ENCODE measurements at regions not wholly inside any gene's neighbourhood (a gene's known extent, or its start where the extent isn't known, plus 50 kb on each side); places are given as distances from the start of the nearest gene placed in this dataset.

GRCh38 chr4:116323606-116324005 is 761.8 kb downstream of the TRAM1L1 start:
- TF ChIP-seq, protein P1, sequence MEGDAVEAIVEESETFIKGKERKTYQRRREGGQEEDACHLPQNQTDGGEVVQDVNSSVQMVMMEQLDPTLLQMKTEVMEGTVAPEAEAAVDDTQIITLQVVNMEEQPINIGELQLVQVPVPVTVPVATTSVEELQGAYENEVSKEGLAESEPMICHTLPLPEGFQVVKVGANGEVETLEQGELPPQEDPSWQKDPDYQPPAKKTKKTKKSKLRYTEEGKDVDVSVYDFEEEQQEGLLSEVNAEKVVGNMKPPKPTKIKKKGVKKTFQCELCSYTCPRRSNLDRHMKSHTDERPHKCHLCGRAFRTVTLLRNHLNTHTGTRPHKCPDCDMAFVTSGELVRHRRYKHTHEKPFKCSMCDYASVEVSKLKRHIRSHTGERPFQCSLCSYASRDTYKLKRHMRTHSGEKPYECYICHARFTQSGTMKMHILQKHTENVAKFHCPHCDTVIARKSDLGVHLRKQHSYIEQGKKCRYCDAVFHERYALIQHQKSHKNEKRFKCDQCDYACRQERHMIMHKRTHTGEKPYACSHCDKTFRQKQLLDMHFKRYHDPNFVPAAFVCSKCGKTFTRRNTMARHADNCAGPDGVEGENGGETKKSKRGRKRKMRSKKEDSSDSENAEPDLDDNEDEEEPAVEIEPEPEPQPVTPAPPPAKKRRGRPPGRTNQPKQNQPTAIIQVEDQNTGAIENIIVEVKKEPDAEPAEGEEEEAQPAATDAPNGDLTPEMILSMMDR (IDR thresholded peaks at IDR 0.05), result no peak
- TF ChIP-seq POLR2AphosphoS5 (IDR thresholded peaks at IDR 0.05), result no peak
- TF ChIP-seq POLR2A (IDR thresholded peaks at IDR 0.05), result no peak

All from sigmoid colon (tissue), 4 donors.